ENCODE measurements at regions not wholly inside any gene's neighbourhood (a gene's known extent, or its start where the extent isn't known, plus 50 kb on each side); places are given as distances from the start of the nearest gene placed in this dataset.
A peak's percentile ranks its signal among the peaks of the same experiment; 100 is the strongest.

- no peak for DNase-seq (ENCODE audit: low read depth in 2 of 2)
Measured at GRCh38 chr18:47758000-47758399, 172.5 kb downstream of the SMAD2 start.

- DNase-seq (ENCODE audit: low read depth in 2 of 2): peak; percentile 32 to 50
Measured at GRCh38 chr18:47756364-47757016, 174.0 kb downstream of the SMAD2 start.

- DNase-seq (ENCODE audit: low read depth in 2 of 2): no peak
Measured at GRCh38 chr18:47755102-47755456, 175.4 kb downstream of the SMAD2 start.

- peak; percentile 23 to 59 for DNase-seq (ENCODE audit: low read depth in 2 of 2)
Measured at GRCh38 chr18:47754311-47755101, 176.0 kb downstream of the SMAD2 start.

- DNase-seq (ENCODE audit: low read depth in 2 of 2): no peak
Measured at GRCh38 chr18:47752796-47753645, 177.4 kb downstream of the SMAD2 start.

GRCh38 chr18:47750889-47751423 lies 179.5 kb downstream of the SMAD2 start:
- no peak for DNase-seq (ENCODE audit: low read depth in 2 of 2)

GRCh38 chr18:47749600-47749973 lies 180.9 kb downstream of the SMAD2 start:
- DNase-seq (ENCODE audit: low read depth in 2 of 2): no peak

- peak; percentile 74 for DNase-seq (ENCODE audit: low read depth in 2 of 2)
Measured at GRCh38 chr18:47748847-47749599, 181.4 kb downstream of the SMAD2 start.

GRCh38 chr18:47748093-47748796 lies 182.2 kb downstream of the SMAD2 start:
- no peak for DNase-seq (ENCODE audit: low read depth in 2 of 2)

GRCh38 chr18:47747260-47747795 lies 183.1 kb downstream of the SMAD2 start:
- no peak for DNase-seq (ENCODE audit: low read depth in 2 of 2)

GRCh38 chr18:47746615-47747014 lies 183.8 kb downstream of the SMAD2 start:
- DNase-seq (ENCODE audit: low read depth in 2 of 2): no peak

GRCh38 chr18:47745227-47745626 lies 185.2 kb downstream of the SMAD2 start:
- no peak for DNase-seq (ENCODE audit: low read depth in 2 of 2)

- no peak for DNase-seq (ENCODE audit: low read depth in 2 of 2)
Measured at GRCh38 chr18:47737956-47738355, 192.5 kb downstream of the SMAD2 start.

GRCh38 chr18:47737198-47737830 lies 193.1 kb downstream of the SMAD2 start:
- DNase-seq (ENCODE audit: low read depth in 2 of 2): no peak

GRCh38 chr18:47736376-47737140 lies 193.9 kb downstream of the SMAD2 start:
- DNase-seq (ENCODE audit: low read depth in 2 of 2): no peak

- DNase-seq (ENCODE audit: low read depth in 2 of 2): no peak
Measured at GRCh38 chr18:47735041-47735702, 195.3 kb downstream of the SMAD2 start.

- no peak for DNase-seq (ENCODE audit: low read depth in 2 of 2)
Measured at GRCh38 chr18:47731276-47731675, 199.2 kb downstream of the SMAD2 start.

GRCh38 chr18:47730795-47731194 lies 199.7 kb downstream of the SMAD2 start:
- DNase-seq (ENCODE audit: low read depth in 2 of 2): no peak

GRCh38 chr18:47729356-47729755 lies 201.1 kb downstream of the SMAD2 start:
- DNase-seq (ENCODE audit: low read depth in 2 of 2): no peak
